Keratinocyte (primary cell): ENCODE measurements at regions not wholly inside any gene's neighbourhood (a gene's known extent, or its start where the extent isn't known, plus 50 kb on each side); places are given as distances from the start of the nearest gene placed in this dataset.

ENCODE experiments used
- CTCF ChIP-seq, 3 experiments: IDR thresholded peaks in 1 of 3; conservative IDR thresholded peaks in 1 of 3; optimal IDR thresholded peaks in 1 of 3; 2 replicates in 2 of 3; 3 replicates in 1 of 3; pipeline versions ENCODE3 to v1.5.1; 2011; ENCODE audit warnings: low read length in 3 of 3, mild to moderate bottlenecking in 3 of 3, moderate library complexity in 2 of 3, control low read depth in 1 of 3, inconsistent platforms in 1 of 3; ENCODE audit not compliant: insufficient read depth in 2 of 3; ENCODE audit errors: extremely low read depth in 1 of 3
- EZH2 ChIP-seq: IDR thresholded peaks from one replicate; pipeline ENCODE4 v1.6.1; 2012; ENCODE audit warnings: inconsistent platforms, mild to moderate bottlenecking, low read length, moderate library complexity

DNA sequence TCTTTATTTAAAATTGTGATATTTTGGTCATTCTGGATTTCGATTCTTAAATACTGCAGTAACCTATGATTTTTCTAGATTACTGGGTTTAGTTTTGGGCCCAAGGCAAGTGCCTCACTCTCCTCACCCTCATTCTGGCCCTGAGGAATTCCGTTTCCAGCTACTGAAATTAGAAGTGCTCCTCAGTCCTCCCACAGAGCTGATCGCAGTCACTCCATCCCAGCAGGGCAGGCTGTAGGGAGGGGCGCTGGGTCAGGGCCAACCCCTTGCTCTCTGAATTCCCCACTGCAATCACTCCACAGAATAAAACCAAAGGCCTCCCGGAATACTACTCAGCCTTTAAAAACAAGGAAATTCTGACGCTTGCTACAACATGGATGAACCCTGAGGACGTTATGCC is 66.5 kb upstream of the DIO3 start:
- TF ChIP-seq EZH2 (no peak), CTCF (optimal IDR thresholded peaks at IDR 0.05 in 1 of 3, IDR thresholded peaks at IDR 0.05 in 1 of 3, conservative IDR thresholded peaks at IDR 0.05 in 1 of 3; ENCODE audit: extremely low read depth in 1 of 3, insufficient read depth in 2 of 3, low read length in 3 of 3) (no peak)
